HT-29 (cell line): ENCODE measurements at regions not wholly inside any gene's neighbourhood (a gene's known extent, or its start where the extent isn't known, plus 50 kb on each side); places are given as distances from the start of the nearest gene placed in this dataset.
"Not testable (repeated sequence)": the region's sequence is repeated elsewhere in the genome, so short reads cannot be mapped to it uniquely, and the experiment has no call there.

Experiments
- DNase-seq: peaks from one replicate; pipeline ENCODE4 v3.0.0-alpha.2; 2015; ENCODE audit warnings: low spot score

DNA sequence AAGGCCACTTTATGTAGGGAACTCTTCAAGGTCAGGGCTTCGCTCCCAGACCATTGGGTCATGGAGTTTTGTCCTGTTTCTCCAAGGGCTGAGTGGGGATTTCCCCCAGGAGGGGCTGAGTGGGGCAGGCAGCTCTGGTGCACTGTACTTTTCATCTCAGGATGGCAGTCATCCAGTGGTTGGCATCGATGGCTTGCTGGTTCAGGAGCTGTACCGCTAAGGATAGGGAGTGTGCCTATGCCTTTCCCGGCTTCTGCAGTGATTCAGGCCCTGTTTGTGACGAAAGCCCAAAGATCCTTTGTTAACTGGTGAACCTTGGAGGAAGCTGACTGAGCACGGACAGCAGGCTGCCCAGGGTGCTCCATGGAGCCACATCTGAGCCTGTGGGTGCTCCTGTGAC, 100.1 kb upstream of the GADD45A start:
- no peak for DNase-seq

DNA sequence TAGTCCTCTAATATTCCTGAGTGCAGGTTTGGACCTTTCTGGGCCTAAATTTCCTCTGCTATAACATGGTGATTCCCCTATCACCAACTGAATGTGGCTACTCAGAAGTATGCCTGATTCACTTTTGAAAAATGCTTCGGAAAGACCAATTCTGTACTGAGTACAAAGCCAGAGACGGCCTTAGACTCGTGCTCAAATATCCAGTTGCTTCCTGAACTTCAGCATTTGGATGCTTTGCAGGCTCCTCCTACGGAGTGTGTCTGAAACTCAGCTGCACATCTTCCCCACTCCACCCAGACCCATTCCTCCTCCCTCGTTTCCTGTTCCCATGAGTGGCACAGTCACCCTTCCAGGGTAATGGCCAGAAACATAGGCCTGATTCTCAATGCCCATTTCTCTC, 98.4 kb upstream of the GADD45A start:
- no peak for DNase-seq

DNA sequence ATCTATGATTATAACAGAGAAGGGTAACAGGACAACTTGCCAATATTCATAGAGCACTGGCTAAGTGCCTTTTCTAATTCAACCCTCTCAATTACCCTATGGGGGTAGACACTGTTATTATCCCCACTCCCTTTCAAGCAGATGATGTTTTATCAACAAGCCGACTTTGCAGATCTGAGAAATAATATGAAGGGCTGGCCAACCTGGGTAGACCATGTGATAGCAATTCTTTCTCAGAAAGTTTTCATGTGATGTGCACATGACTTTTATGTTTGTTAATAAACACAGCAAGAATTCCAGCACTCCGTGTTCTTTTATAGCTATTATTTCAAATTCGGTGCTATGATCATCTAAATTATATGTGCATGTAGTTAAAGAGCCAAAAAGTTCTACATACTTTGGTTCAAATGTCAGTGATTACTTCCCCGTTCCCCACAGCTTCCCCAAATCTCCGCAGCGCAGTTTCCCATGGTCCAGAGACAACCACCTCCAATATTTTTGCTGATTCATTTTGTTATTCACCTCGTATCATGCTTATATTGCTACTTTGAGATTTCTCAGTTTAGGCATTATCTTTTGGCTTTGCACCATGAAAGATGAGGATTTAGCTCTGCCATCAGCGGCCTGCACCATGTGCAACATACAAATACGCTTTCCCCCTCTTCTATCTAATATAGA, 96.7 kb upstream of the GADD45A start:
- DNase-seq = no peak

DNA sequence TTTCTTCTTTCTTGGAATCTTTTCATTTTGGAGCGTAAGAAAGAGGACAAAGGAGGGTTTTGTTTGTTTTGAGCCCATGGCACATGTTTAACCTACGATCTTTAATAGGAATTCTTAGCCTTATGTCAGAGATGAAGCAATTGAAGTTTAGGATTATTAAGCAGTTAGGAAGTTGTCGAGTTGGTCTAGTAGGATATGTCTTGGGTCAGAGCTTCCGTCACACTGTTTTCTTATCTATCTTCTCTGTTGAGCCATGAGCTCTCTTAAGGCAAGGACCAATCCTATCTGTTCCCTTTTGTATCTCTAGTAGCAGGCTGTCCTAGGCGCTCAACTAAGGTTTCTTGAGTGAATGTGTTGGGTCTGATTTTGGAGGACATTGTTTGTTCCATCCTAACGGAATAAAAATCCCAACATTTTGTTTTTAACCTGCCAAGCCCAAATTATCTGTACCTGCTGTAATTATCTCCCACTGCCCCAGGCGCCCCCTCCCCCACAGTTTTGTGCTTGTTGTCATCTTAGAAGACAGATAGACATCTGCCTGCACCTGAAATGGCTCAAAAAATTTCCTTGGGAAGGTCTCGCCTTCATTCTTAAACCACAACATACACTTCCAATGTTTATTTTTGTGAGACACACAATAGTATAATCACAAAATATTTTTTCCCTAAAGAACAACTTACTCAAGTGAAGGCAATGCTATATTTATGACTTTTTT, 95.3 kb upstream of the GADD45A start:
- no peak for DNase-seq

DNA sequence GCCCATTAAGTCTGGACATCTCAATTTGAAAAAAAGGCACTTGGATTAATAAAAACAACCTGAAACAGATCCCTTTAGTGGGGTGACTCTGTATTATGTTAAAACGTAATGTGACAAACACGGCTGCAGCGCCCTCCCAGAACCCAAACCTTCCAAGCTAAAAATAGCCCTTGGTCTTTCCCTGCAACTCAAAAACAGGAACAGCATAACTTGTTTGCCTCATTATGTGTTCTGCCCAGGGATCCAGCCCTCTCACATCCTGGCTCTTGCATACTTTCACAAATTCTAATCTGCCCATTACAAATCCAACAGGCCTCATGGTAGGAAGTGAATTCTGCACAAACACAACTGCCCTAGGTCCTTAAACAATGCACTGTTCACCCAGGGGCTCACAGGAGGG, 94.7 kb upstream of the GADD45A start:
- DNase-seq = no peak

DNA sequence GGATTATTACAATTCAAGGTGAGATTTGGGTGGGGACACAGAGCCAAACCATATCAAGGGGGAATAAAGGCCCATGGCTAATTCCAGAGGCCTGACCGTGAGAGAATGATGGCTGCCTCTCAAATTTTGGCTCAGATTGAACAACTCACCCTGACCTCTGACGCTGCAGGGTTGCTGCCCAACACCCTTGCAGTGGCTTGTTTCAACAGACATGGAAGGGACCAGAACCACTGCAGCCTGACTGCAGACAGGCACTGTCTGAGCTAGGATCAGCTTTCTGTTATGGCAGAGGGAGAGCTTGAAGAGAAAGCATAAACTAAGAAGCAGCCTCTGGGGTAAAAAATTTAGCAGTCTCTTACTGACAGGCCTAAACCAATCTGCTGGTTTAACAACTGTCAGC, 90.2 kb upstream of the GADD45A start:
- no peak for DNase-seq

DNA sequence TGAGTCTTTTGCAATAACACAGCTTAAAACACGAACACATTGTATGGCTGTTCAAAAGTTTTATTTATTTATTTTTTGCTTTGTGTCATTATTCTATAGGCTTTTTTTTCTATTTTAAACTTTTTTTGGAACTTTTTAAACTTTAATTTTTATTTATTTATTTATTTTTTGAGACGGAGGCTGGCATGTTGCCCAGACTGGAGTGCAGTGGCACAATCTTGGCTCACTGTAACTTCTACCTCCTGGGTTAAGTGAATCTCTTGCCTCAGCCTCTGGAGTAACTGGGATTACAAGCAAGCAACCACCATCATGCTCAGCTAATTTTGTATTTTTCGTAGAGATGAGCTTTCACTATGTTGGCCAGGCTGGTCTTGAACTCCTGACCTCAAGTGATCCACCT, 88.3 kb upstream of the GADD45A start:
- no peak for DNase-seq

DNA sequence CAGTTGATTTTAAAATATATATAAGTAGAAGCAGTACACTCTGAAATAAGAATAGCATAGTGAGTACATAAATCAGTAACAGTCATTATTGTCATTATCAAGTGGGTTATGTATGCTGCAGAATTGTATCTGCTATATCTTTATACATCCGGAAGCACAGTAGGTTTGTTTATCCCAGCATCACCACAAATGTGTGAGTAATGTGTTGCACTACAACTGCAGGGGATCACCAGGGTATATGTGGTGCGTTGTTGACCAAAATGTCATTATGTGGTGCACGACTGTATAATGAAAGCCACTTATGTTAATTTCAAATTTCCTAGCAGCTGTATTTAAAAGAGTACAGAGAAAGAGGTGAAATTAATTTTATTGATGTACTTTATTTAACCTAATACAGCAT, 87.7 kb upstream of the GADD45A start:
- no peak for DNase-seq

DNA sequence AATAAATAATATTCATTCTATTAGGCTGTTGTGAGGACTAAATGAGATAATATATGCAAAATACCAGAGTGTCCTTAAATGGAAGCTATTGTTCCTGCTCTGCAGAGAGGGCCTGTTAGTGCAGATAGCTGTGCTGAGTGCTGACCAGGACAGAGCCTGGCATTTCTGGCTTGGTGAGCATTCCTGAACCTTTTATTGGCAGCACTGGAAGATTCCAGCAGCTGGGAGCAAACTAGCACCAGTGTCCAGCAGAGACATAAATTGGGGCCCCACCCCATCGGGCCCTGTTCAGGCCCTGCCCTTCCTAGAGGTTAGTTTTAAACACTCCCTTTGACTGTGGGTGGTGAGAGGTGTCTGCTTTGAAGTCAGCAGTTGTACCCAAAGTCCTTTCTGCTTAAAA, 85.9 kb upstream of the GADD45A start:
- DNase-seq = no peak

DNA sequence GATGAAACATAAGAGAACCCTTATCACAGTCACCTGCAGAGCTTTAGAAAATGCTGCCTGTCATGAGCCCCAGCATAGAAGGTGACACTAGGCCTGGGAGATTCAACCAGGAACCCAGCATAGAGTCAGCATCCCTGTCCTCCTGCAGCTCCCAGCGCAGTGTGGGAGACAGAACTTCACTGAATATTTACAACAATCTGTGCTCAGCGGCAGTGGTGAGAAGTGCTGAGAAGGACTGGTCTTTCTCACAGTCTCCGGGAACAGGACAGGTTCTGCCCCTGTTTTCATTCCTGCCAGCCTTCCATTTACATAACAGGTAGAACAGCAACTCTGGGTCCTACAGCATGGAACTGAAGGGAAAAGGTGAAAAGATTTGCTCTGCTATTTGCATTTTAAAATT, 83.5 kb upstream of the GADD45A start:
- no peak for DNase-seq

DNA sequence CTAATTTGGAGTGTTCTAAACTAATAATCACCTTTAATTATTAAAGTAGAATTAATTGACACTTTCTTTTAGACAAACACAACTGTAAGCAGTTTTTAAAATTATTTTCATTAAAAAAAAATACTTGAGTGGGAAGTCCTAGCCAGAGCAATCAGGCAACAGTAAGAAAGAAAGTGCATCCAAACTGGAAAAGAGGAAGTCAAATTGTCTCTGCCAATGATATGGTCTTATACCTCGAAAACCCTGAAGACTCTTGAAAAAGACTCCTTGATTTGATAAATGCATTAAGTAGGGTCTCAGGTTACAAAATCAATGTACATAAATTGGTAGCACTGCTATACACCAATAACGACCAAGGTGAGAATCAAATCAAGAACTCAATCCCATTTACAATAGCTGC, 83.0 kb upstream of the GADD45A start:
- no peak for DNase-seq

DNA sequence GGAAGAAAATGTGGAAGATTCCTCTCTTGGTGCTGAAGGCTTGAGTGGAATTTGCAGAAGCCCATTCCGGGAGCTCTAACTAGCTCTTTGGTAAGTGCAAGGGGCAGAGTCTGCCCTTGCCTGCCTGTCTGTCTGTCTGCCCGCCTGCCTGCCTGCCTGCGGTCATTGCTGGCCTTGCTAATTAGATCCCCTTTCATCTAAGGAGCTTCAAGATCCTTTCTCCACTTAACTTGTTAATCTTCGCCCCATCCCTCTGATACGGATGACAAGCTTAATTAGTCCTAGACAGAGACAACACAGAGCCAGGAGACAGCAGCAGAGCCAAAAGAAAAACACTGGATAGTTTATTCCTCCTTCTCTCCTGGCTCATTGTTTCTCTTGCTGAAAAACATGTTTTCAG, 80.2 kb upstream of the GADD45A start:
- no peak for DNase-seq

DNA sequence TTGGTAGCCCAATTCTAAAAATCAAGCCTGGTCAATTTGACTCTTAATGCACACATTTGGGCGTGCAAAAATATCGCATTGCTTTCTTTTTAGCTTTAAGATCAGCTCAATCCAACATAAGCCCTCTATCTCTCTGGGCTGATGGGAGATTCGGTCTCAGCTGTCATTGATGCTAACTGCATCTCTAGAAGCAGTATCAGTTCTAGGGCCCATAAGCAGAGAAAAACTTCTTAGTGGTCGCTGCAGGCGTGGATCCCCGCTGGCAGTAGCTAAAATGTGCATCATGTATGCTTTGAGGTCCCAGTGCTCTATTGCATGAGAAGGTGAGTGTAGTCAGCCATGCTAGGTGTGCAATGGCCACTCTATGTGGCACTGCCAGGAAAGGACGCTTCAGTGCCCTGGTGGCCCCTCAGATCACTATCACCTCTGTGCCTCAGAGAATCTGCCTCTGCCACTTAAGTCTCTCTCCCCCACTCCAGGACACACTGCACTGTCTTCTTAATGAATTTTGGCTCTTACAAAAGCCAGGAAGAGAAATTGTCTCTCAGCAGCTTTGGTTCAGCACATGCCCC, 79.7 kb upstream of the GADD45A start:
- DNase-seq = no peak

DNA sequence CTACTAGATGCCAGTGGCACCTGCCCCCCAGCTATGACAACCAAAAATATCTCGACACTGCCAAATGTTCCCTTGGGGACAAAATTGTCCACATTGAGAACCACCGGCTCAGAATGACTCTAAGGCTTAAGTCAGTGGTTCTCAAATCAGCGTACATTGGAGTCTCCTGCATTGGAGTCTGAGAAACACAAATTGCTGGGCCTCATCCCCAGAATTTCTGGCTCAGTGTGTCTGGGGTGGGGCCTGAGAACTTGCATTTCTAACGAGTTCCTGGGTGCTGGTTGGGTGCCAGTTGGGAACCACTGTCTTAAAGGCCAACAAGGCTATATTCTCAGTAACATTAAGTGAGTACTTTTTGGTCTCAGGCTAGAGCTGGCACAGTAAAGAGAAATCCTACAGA, 77.7 kb upstream of the GADD45A start:
- DNase-seq = no peak

DNA sequence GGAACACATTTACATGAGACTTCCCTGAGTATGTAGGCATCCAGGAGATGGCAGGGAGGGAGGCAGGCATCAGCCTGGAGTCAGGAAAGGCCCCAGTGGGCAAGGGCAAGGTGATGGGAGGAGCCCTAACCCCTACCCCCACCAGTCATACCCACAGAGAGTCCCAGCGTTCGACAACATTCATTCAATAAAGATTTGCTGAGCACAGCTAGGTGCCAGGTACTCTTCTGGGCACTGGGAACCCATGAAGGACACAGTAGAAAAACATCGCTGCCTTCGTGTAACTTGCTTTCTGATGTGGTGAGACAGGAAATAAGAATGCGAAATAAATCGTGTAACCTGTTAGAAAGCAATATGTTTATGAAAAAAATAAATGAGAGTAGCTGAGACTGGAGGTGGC, 77.3 kb upstream of the GADD45A start:
- DNase-seq = no peak

DNA sequence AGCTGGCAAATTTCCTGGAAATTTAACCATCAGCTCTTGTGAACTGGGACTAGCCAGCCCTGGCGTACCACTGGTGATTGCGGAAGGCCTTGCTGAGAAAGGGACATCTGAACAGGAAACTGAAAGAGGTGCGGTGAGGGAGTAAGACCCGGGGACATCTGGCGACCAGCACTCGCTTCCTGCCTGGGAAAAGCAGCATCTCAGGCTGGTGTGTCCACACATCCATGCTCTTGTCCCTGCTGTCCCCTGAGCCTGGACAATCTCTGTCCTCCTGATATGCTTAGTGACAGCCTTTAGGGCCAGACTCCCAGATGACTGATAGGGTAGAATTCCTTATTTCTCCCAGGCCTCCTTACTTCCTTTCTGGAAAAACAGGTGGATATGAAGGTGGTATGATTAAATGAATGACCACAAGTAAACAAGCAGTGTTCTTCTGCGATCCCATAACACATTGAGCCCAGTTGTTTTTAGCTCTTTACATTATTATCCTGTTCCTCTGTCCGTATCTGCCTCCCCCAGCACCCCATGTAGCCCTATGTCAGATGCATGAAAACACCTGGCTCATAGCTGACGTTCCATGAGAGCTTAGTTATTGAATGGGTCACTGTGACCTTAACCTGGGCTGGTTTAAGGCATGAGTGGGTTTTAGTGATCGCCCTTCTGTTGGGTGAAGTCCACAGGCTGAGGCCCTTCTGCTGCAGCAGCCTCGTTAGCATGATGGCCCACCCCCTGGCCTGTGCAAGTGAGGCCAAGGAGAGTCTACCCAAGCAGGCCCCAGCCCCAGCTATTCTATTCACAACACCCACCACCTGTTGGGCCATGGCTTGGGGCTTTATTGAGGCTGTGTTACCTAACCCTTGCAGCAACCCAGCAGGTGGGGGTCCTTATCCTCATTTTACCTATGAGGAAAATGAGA, 76.1 kb upstream of the GADD45A start:
- DNase-seq = no peak

DNA sequence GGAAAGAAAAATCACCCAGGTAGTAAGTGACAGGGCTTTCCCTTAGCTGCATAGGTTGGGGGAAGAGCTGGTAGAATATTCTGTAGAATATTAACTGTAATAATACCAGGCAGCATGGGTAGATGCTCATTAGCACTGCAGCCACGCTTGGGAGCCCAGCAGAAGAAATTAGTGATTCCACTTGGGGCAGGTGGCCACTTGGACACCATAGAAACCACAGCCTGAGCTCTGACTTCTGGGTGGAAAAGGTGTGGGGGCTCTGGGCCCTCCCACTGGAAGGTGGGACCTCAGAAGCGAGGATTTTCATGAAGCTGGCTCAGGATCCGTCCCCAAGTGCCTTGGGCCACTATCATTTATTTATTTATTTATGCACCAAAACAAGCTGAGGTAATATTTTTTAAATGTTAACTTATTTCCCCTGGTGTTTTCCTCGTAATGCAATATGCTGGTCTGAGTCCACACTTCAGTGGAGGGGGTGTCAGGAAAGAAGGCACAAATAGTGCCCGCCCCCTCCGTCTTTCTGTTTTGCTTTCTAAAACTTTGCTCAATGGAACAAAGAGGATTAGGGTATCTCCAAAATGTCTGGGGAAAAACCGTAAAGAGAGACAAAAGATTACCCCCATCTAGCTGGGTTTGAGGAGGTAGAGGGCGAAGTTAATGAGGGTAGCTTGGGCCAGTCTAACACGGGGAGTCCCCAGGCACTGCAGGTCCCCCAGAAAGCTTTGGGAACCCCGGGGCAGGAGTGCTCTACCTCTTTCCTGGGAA, 75.2 kb upstream of the GADD45A start:
- DNase-seq = no peak

DNA sequence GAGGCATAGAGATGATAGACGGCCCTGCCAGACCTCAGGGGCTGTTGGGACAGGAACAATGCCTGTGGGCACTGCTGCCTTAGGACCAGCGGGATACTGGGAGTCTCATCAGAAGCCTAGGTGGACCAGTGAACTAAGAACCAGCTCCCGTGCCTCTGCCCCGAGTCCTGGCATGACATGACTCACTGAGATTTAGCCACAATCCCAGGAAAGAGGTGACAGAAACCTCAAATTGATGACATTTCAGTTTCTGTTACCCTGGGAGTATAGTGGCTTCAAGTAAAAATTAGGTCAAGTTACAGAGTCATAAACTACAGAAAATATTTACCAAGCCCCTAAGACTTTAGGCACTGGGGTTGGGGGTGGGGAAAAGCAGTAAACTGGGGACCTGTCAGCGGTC, 74.6 kb upstream of the GADD45A start:
- DNase-seq = no peak

DNA sequence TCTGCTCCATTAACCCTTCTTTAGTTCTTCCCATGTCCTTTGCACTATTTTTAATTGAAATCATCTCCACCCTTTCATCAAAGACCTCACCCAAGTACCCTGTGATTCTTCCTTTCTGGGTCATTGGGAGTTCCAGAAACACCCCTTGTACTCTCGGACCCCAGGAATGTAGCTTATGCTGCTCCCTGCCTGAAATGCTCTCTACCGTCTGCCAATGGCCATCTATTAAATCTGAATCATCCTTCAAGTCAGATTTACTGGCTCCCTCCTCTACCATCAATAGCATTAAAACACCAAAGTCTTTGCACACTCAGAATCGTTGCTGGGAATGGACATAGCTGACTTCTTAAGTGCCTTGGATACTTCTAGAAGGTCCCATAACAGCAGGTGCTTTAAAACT, 73.2 kb upstream of the GADD45A start:
- DNase-seq = no peak

DNA sequence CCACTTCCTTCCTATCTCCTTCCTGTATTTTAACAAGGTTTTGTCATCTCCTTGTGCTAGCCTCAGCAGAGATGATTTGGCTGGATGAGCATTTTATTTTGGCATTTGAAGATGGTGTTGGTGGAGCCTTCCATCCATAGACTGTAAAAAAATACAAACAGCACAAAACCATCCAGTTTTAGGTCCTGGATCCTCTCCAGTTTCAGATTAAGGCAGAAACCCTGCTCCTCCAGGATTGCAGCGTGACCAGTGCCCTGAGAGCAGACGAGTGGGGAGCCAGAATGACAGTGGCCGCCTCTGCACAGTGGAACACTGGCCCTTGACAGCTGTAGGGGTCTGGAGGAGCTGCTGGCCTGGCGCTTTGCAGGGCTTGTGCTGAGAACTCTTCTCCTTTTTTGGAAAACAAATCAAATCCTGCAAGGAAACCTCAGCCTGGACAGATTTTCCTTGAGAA, 72.2 kb upstream of the GADD45A start:
- DNase-seq = no peak

DNA sequence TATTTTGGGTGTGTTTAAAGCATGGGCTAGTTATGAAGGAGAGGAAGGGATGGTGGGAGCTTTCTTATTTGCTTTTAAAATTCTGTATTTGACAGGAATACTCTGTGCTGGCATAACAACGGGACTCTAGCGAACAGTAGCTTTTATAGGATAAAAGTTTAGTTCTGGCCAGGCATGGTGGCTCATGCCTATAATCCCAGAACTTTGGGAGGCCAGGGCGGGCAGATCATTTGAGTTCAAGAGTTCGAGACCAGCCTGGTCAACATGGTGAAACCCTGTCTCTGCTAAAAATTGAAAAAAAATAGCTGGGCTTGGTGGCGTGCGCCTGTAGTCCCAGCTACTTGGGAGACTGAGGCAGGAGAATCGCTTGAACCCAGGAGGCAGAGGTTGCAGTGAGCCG, 71.5 kb upstream of the GADD45A start:
- DNase-seq = not testable (repeated sequence)
